GM12878 (cell line): ENCODE measurements at regions not wholly inside any gene's neighbourhood (a gene's known extent, or its start where the extent isn't known, plus 50 kb on each side); places are given as distances from the start of the nearest gene placed in this dataset.

Experiments used
- BHLHE40 ChIP-seq, 2 experiments: fragments of 450-650 bp in 1 of 2; IDR thresholded peaks; 2 replicates each; pipeline ENCODE4 v1.6.1; 2011 to 2017; ENCODE audit warnings: low read depth in 2 of 2, borderline replicate concordance in 1 of 2, improper control_type of control experiment in 1 of 2, low read length in 1 of 2, mild to moderate bottlenecking in 1 of 2
- CBX3 ChIP-seq: fragments of 200-600 bp; sonication (generic); IDR thresholded peaks from 2 replicates; pipeline ENCODE4 v1.6.1; 2016; ENCODE audit warnings: low read depth, borderline replicate concordance
- CHD1 ChIP-seq: IDR thresholded peaks from 2 replicates; pipeline ENCODE4 v1.6.1; 2012; ENCODE audit warnings: low read depth, low read length, improper control_type of control experiment
- EED ChIP-seq: sonication (generic); IDR thresholded peaks from 2 replicates; pipeline ENCODE4 v1.6.1; 2016; ENCODE audit warnings: antibody characterized with exemption, low read depth
- ETV6 ChIP-seq, 2 experiments: fragments of 450-650 bp in 1 of 2; IDR thresholded peaks in 1 of 2; conservative IDR thresholded peaks in 1 of 2; 2 replicates each; pipeline ENCODE4 v1.6.1; 2014; ENCODE audit warnings: antibody characterized with exemption in 1 of 2, borderline replicate concordance in 1 of 2, low read depth in 1 of 2, mild to moderate bottlenecking in 1 of 2, moderate library complexity in 1 of 2
- FOXM1 ChIP-seq: IDR thresholded peaks from 2 replicates; pipeline ENCODE4 v1.6.1; 2012; ENCODE audit warnings: low read depth, mild to moderate bottlenecking, inconsistent platforms, low read length, moderate library complexity
- HDAC6 ChIP-seq: fragments of 200-600 bp; sonication (generic); IDR thresholded peaks from one replicate; pipeline ENCODE4 v1.8.0; 2017; ENCODE audit warnings: antibody characterized with exemption; ENCODE audit not compliant: unreplicated experiment
- IKZF1 ChIP-seq: fragments of 450-650 bp; conservative IDR thresholded peaks from 2 replicates; pipeline ENCODE4 v1.6.1; 2017; ENCODE audit warnings: antibody characterized with exemption, mild to moderate bottlenecking
- IKZF2 ChIP-seq, 2 experiments: fragments of 450-650 bp; IDR thresholded peaks; 2 replicates each; pipeline ENCODE4 v1.6.1; 2017; ENCODE audit warnings: mild to moderate bottlenecking in 2 of 2, moderate library complexity in 2 of 2
- IRF4 ChIP-seq: IDR thresholded peaks from 2 replicates; pipeline ENCODE4 v1.6.1; 2011; ENCODE audit warnings: low read depth, low read length
- JUNB ChIP-seq: IDR thresholded peaks from 2 replicates; pipeline ENCODE4 v1.6.1; 2016; ENCODE audit warnings: antibody characterized with exemption, mild to moderate bottlenecking
- KLF5 ChIP-seq: fragments of 450-650 bp; IDR thresholded peaks from 2 replicates; pipeline ENCODE4 v1.6.1; 2014; ENCODE audit warnings: mild to moderate bottlenecking; ENCODE audit not compliant: partially characterized antibody
- NFIC ChIP-seq: IDR thresholded peaks from 2 replicates; pipeline ENCODE4 v1.6.1; 2012; ENCODE audit warnings: low read depth, mild to moderate bottlenecking, inconsistent platforms, low read length, moderate library complexity
- POLR2AphosphoS5 ChIP-seq: IDR thresholded peaks from 2 replicates; pipeline ENCODE4 v1.6.1; 2011; ENCODE audit warnings: mild to moderate bottlenecking, low read length, inconsistent platforms
- SMC3 ChIP-seq: IDR thresholded peaks from 2 replicates; pipeline ENCODE4 v1.6.1; 2011; ENCODE audit warnings: low read length, improper control_type of control experiment, borderline replicate concordance
- STAT1 ChIP-seq: fragments of 450-650 bp; conservative IDR thresholded peaks from 2 replicates; pipeline ENCODE4 v1.6.1; 2014; ENCODE audit warnings: antibody characterized with exemption, mild to moderate bottlenecking
- TCF12 ChIP-seq: IDR thresholded peaks from 2 replicates; pipeline ENCODE4 v1.6.1; 2011; ENCODE audit warnings: low read depth, mild to moderate bottlenecking, low read length
- TCF3 ChIP-seq: IDR thresholded peaks from 2 replicates; pipeline ENCODE4 v1.6.1; 2012; ENCODE audit warnings: low read depth, mild to moderate bottlenecking, low read length, borderline replicate concordance; ENCODE audit not compliant: insufficient read depth
- WRNIP1 ChIP-seq: IDR thresholded peaks from 2 replicates; pipeline ENCODE4 v1.6.1; 2011; ENCODE audit warnings: low read depth, low read length, improper control_type of control experiment, borderline replicate concordance
- ZNF217 ChIP-seq: fragments of 450-650 bp; IDR thresholded peaks from 2 replicates; pipeline ENCODE4 v1.6.1; 2017; ENCODE audit warnings: antibody characterized with exemption, mild to moderate bottlenecking
- ZNF274 ChIP-seq: IDR thresholded peaks from one replicate; pipeline ENCODE4 v1.8.0; 2011; ENCODE audit not compliant: insufficient read length, insufficient read depth
- TF ChIP-seq, protein P1 (sequence below): IDR thresholded peaks from 2 replicates; pipeline ENCODE4 v1.6.1; 2011; ENCODE audit warnings: mild to moderate bottlenecking, low read depth, low read length, moderate library complexity; ENCODE audit not compliant: insufficient replicate concordance
- TF ChIP-seq, protein P2 (sequence below): IDR thresholded peaks from 2 replicates; pipeline ENCODE4 v1.6.1; 2012; ENCODE audit warnings: improper control_type of control experiment, low read depth, low read length; ENCODE audit not compliant: insufficient replicate concordance
- TF ChIP-seq, protein P3 (sequence below): IDR thresholded peaks from 2 replicates; pipeline ENCODE4 v1.6.1; 2012; ENCODE audit warnings: low read length, inconsistent platforms

DNA sequence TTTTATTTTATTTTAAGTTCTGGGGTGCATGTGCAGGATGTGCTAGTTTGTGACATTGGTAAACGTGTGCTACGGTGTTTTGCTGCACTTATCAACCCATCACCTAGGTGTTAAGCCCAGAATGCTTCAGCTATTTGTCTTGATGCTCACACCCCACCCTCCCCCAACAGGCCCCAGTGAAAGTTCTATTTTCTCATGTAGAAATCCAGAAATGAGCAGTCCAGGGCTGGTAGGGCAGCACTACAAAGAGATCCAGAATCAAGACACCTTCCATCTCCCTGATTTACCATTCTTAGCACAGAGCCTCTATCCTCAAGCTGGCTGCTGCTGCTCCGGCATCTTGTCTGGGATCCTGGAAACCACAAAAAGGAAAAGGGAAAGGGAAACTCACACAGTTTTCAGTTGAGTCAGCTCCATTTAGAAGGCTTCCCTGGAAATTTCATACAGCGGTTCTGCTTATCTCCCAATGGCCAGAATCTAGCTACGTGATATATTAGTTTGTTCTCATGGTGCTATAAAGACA lies 85.4 kb upstream of the SMARCA2 start (continued):
- TF ChIP-seq STAT1 (no peak; the same call in 1 of the 2 replicates), FOXM1 (0 out of 2 replicates have a peak, but pooled peaks have one; percentile 82), EED (peak; percentile 71), SMC3 (no peak; the same call in 1 of the 2 replicates), ETV6 (conservative IDR thresholded peaks at IDR 0.05 in 1 of 2, IDR thresholded peaks at IDR 0.05 in 1 of 2; ENCODE audit: borderline replicate concordance in 1 of 2, low read depth in 1 of 2) (no peak), IRF4 (peak; percentile 38; the same call in 1 of the 2 replicates), IKZF1 (peak; percentile 82), IKZF2 (IDR thresholded peaks at IDR 0.05) (peak; percentile 84 to 89), CBX3 (no peak), CHD1 (no peak), JUNB (peak; percentile 48), HDAC6 (no peak), KLF5 (no peak), WRNIP1 (no peak), ZNF217 (0 out of 2 replicates have a peak, but pooled peaks have one; percentile 48), NFIC (peak; percentile 84; the same call in 1 of the 2 replicates), BHLHE40 (IDR thresholded peaks at IDR 0.05; ENCODE audit: borderline replicate concordance in 1 of 2, low read depth in 2 of 2, low read length in 1 of 2) (peak in 1 of 2 experiments; percentile 46; a peak in 1 of 4 replicates), ZNF274 (no peak), TCF3 (no peak), POLR2AphosphoS5 (no peak; the same call in 1 of the 2 replicates), TCF12 (0 out of 2 replicates have a peak, but pooled peaks have one; percentile 33)
- TF ChIP-seq, protein P1, sequence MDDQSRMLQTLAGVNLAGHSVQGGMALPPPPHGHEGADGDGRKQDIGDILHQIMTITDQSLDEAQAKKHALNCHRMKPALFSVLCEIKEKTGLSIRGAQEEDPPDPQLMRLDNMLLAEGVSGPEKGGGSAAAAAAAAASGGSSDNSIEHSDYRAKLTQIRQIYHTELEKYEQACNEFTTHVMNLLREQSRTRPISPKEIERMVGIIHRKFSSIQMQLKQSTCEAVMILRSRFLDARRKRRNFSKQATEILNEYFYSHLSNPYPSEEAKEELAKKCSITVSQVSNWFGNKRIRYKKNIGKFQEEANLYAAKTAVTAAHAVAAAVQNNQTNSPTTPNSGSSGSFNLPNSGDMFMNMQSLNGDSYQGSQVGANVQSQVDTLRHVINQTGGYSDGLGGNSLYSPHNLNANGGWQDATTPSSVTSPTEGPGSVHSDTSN: no peak
- TF ChIP-seq, protein P2, sequence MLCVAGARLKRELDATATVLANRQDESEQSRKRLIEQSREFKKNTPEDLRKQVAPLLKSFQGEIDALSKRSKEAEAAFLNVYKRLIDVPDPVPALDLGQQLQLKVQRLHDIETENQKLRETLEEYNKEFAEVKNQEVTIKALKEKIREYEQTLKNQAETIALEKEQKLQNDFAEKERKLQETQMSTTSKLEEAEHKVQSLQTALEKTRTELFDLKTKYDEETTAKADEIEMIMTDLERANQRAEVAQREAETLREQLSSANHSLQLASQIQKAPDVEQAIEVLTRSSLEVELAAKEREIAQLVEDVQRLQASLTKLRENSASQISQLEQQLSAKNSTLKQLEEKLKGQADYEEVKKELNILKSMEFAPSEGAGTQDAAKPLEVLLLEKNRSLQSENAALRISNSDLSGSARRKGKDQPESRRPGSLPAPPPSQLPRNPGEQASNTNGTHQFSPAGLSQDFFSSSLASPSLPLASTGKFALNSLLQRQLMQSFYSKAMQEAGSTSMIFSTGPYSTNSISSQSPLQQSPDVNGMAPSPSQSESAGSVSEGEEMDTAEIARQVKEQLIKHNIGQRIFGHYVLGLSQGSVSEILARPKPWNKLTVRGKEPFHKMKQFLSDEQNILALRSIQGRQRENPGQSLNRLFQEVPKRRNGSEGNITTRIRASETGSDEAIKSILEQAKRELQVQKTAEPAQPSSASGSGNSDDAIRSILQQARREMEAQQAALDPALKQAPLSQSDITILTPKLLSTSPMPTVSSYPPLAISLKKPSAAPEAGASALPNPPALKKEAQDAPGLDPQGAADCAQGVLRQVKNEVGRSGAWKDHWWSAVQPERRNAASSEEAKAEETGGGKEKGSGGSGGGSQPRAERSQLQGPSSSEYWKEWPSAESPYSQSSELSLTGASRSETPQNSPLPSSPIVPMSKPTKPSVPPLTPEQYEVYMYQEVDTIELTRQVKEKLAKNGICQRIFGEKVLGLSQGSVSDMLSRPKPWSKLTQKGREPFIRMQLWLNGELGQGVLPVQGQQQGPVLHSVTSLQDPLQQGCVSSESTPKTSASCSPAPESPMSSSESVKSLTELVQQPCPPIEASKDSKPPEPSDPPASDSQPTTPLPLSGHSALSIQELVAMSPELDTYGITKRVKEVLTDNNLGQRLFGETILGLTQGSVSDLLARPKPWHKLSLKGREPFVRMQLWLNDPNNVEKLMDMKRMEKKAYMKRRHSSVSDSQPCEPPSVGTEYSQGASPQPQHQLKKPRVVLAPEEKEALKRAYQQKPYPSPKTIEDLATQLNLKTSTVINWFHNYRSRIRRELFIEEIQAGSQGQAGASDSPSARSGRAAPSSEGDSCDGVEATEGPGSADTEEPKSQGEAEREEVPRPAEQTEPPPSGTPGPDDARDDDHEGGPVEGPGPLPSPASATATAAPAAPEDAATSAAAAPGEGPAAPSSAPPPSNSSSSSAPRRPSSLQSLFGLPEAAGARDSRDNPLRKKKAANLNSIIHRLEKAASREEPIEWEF: no peak
- TF ChIP-seq, protein P3, sequence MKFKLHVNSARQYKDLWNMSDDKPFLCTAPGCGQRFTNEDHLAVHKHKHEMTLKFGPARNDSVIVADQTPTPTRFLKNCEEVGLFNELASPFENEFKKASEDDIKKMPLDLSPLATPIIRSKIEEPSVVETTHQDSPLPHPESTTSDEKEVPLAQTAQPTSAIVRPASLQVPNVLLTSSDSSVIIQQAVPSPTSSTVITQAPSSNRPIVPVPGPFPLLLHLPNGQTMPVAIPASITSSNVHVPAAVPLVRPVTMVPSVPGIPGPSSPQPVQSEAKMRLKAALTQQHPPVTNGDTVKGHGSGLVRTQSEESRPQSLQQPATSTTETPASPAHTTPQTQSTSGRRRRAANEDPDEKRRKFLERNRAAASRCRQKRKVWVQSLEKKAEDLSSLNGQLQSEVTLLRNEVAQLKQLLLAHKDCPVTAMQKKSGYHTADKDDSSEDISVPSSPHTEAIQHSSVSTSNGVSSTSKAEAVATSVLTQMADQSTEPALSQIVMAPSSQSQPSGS: 0 out of 2 replicates have a peak, but pooled peaks have one; percentile 85
